ENCODE measurements at regions not wholly inside any gene's neighbourhood (a gene's known extent, or its start where the extent isn't known, plus 50 kb on each side); places are given as distances from the start of the nearest gene placed in this dataset.

DNA sequence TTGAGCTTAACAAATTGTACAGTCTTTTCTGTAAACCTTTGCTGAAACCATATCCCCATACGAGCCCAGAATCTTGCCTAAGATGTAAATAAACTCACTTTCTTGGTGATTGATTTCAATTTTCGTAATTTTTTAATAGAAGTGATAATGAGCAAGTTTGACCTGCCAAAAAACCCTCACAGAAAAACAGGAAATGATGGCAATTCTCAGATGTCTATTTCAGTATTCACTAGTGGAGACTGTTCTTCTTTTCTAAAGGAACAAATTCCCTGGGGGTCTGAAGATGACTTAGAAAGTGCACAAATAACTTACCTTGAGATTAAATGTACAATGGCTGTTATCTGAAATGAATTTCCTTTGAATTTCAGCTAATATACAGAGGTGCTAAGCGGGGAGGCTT is 116.5 kb upstream of the CMC1 start:
- ChIA-PET CTCF (no interaction called here), POLR2A (no interaction called here)
- H3K27me3 Mint-ChIP-seq: no peaks in the 10 kb centered on the region
- H3K4me3 Mint-ChIP-seq: no peak overlapping the region
- no peaks in the 10 kb centered on the region for H3K9me3 Mint-ChIP-seq
- intact Hi-C loops (cut with micrococcal nuclease): no loop called here
- no peak overlapping the region for H3K27ac Mint-ChIP-seq
- no peak for DNase-seq
- H3K4me1 Mint-ChIP-seq (ENCODE audit: low read depth): no peaks in the 10 kb centered on the region
- H3K36me3 Mint-ChIP-seq: no peaks in the 10 kb centered on the region

DNA sequence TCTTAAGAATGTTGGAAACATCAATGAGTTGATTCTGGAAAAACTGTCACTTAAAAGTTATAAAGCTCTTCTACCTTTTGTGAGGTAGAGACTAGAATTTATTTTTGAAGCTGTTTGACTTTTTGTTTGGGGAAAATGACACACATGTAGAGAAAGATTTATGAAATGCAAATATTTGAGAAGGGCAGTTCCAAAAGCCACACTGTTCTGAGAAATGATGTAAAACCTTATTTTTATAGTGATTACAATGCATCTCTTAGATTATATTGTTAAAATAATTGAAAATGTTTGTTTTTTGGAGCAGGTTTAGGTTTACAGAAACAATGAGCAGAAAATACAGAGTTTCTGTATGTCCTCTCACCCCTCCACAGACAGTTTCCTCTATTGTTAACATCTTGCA is 116.1 kb upstream of the CMC1 start:
- intact Hi-C loops (cut with micrococcal nuclease): no loop called here
- POLR2A ChIA-PET: no interaction called here
- Mint-ChIP-seq H3K9me3 (no peaks in the 10 kb centered on the region), H3K27ac (no peak overlapping the region), H3K4me3 (no peak overlapping the region), H3K36me3 (no peaks in the 10 kb centered on the region), H3K27me3 (no peaks in the 10 kb centered on the region), H3K4me1 (ENCODE audit: low read depth) (no peaks in the 10 kb centered on the region)
- DNase-seq: no peak
- CTCF ChIA-PET: no interaction called here

DNA sequence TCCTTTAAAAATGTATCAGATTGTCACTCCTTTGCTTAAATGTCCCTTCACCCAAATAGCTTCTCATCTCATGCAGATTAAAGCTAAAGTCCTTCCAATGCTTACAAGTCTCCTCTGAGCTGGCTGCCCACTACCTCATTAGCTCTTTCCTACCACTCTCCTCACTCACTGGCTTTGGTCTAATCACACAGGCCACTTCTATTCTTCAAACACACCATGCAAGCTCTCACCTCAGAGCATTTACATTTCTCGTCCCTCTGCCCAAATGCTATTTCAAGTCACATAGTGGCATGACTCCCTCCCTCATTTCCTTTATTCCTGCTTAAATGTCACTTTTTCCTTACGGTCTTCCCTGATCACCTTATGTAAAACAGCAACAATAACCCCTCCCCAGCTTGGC is 110.6 kb upstream of the CMC1 start:
- ChIA-PET POLR2A (no interaction called here), CTCF (interaction anchor here (0.6 to 0.8 kb wide), 3 partner anchors 314 to 418 kb away, joined by 3 read pairs; partner anchors contain the start of gene EOMES)
- no peaks in the 10 kb centered on the region for H3K9me3 Mint-ChIP-seq
- H3K27ac Mint-ChIP-seq: no peak overlapping the region
- no peaks in the 10 kb centered on the region for H3K36me3 Mint-ChIP-seq
- no peaks in the 10 kb centered on the region for H3K4me1 Mint-ChIP-seq (ENCODE audit: low read depth)
- H3K27me3 Mint-ChIP-seq: no peaks in the 10 kb centered on the region
- DNase-seq: no peak
- no peak overlapping the region for H3K4me3 Mint-ChIP-seq
- intact Hi-C loops (cut with micrococcal nuclease): no loop called here

DNA sequence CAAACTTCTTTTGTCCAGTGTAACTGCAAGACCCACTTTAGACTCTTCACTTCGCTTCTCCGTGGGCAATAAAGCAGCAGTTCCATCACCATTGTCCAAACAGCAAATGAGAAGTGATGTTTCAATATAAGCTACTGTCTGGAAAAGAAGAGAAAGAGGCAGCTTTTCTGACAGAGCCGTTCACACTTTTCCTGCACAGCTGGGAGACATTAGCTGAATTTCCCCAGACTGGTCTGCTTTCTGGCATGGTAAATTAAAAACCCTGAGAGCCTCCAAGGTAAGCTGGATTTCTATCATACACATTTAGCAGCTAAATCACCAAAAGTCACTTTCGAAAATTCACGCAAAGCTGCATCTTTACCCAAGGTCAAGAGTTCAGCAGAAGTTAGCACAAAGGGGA is 108.5 kb upstream of the CMC1 start:
- Mint-ChIP-seq H3K4me1 (ENCODE audit: low read depth) (no peaks in the 10 kb centered on the region), H3K36me3 (no peaks in the 10 kb centered on the region), H3K9me3 (no peaks in the 10 kb centered on the region), H3K27me3 (no peaks in the 10 kb centered on the region), H3K27ac (no peak overlapping the region), H3K4me3 (no peak overlapping the region)
- DNase-seq: no peak
- ChIA-PET POLR2A (no interaction called here), CTCF (interaction anchor here (0.6 to 1.5 kb wide), 2 partner anchors 62 to 412 kb away, joined by 3 read pairs; partner anchors contain the start of gene EOMES)
- intact Hi-C loops (cut with micrococcal nuclease): no loop called here

DNA sequence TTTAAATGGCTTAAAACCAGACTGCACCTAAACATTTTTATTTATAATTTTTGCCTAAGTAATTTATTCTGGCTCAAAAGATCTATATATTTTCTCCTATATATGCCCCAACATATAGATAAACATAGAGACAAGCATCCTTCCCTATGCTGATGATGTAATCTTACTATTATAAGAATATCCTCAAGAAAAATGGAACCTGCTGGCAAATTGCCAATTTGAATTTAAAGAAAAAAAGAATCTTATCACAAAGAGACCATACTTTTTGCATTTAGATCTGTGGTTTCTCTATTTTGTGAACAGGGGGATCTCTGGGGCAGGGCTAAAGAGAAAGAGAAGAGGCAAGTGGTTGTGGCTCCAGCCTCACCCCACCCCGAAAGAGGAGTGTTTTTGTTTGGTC is 107.2 kb upstream of the CMC1 start:
- DNase-seq: no peak
- intact Hi-C loops (cut with micrococcal nuclease): no loop called here
- ChIA-PET CTCF (interaction anchor here (0.5 to 1.5 kb wide), 3 partner anchors 320 to 1067 kb away, joined by 3 read pairs; partner anchors contain the start of gene EOMES), POLR2A (no interaction called here)
- Mint-ChIP-seq H3K4me1 (ENCODE audit: low read depth) (no peaks in the 10 kb centered on the region), H3K4me3 (no peak overlapping the region), H3K36me3 (no peaks in the 10 kb centered on the region), H3K27me3 (no peaks in the 10 kb centered on the region), H3K27ac (no peak overlapping the region), H3K9me3 (no peaks in the 10 kb centered on the region)

DNA sequence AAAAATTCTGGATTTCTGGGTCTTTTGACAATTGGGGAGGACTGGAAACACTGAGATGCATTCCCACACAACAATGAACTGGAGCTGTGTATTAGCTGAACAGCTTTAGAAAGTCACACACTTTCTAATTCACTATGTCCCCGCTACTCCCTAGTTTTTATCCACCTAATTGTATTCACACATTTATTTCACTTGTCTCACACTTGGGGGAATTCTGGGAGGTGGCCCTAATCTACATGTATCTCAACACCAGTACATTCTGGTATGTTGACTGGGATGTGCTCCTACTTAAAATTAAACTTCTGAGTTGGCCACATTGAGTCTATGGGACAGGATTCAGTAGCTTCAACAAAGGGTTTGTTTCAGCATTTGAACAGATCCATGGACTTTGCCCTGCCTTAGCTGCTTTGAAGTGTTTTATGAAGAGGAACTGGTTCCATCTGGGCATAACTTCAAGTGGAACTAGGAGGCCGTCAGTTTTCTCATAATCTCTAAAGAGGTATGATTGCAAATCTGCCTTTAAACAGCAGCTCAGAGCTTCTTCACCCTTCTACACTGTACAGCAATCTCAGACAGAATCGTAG is 106.5 kb upstream of the CMC1 start:
- Mint-ChIP-seq H3K36me3 (no peaks in the 10 kb centered on the region), H3K27me3 (no peaks in the 10 kb centered on the region), H3K4me3 (no peak overlapping the region), H3K27ac (no peak overlapping the region), H3K9me3 (no peaks in the 10 kb centered on the region), H3K4me1 (ENCODE audit: low read depth) (no peaks in the 10 kb centered on the region)
- CTCF ChIA-PET: interaction anchor here (0.5 kb wide), 1 partner anchor 120 kb away, joined by 4 read pairs; no protein-coding TSS in a partner anchor
- intact Hi-C loops (cut with micrococcal nuclease): no loop called here
- DNase-seq: no peak
- POLR2A ChIA-PET: no interaction called here

DNA sequence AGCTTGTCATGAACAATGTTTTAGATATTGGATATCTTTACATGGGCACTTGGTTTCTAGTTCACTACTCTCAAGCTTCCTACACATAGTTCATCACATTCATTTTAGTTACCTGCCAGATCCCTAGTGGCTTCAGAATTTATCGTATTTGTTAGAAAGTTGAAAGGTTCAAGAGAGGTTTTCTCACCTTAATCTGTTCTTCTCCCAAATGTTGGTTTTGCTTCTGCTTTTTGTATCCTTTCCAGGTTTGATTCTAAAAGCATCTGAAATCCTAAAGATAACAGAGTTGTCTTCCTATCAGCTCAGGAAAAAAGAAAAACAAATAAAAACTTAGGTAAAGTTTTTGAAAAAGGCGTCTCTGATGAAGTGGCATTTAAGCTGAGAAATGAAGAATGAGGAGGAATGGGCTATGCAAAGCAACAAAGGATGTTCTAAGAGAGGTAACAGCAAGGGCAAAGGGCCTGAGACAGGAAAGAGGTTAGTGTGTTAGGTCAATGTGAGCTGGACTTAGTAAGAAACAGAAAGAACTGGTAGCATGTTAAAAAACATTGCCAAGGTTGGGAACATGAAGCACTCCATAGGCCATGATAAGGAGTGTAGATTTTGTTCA is 104.7 kb upstream of the CMC1 start:
- ChIA-PET CTCF (no interaction called here), POLR2A (no interaction called here)
- intact Hi-C loops (cut with micrococcal nuclease): no loop called here
- no peak for DNase-seq
- H3K4me1 Mint-ChIP-seq (ENCODE audit: low read depth): no peaks in the 10 kb centered on the region
- H3K27me3 Mint-ChIP-seq: no peaks in the 10 kb centered on the region
- H3K36me3 Mint-ChIP-seq: no peaks in the 10 kb centered on the region
- no peak overlapping the region for H3K4me3 Mint-ChIP-seq
- H3K9me3 Mint-ChIP-seq: no peaks in the 10 kb centered on the region
- no peak overlapping the region for H3K27ac Mint-ChIP-seq

DNA sequence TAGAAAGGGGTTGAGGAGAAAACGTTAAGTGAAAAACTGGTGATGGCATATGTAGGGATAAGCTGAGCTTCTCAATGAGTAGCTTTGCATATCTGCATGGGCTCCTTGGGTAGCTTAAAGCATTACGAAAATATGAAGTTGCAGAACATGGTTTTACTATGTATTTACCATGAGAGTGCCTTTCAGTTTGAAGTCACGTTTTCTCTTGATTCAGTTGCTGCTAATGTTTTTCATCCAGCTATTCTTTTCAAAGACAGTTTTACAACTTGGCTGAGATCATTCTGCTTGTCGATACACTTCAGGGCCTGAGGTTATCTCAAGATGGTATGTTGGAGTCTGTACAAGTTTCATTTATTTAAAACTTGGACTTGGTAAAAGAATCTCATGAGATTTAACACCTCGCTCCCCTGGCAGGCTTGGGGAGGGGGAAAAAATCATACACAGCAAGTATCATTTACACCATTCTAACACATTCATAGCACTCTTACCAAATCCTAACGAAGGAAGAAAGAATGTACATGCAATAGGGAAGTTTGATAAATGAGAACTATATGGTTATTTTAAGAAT is 103.3 kb upstream of the CMC1 start:
- no peak for DNase-seq
- Mint-ChIP-seq H3K27ac (no peak overlapping the region), H3K4me1 (ENCODE audit: low read depth) (peaks cover 3% of the 10 kb centered on the region), H3K4me3 (no peak overlapping the region), H3K36me3 (no peaks in the 10 kb centered on the region), H3K9me3 (no peaks in the 10 kb centered on the region), H3K27me3 (no peaks in the 10 kb centered on the region)
- ChIA-PET CTCF (no interaction called here), POLR2A (no interaction called here)
- intact Hi-C loops (cut with micrococcal nuclease): no loop called here

DNA sequence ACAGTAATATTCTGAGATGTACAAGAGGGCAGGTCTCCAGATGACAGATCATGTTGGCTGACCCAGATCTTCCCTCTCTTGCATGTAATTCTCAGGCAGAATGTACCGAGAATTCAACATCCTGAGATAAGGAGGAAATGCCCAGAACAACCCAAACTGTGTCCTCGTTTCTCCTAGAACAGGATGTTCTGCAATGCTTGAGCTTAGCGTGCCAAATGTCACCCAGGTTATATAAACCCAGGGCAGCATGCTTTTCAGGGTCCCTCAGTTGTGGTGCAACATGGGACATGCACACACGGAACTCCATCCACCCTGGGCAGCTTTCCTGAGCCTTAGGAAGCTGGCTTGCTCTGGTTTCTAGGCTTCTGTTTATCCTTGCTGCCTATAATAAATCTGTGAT is 102.1 kb upstream of the CMC1 start:
- Mint-ChIP-seq H3K4me1 (ENCODE audit: low read depth) (peaks cover 3% of the 10 kb centered on the region), H3K9me3 (no peaks in the 10 kb centered on the region), H3K4me3 (no peak overlapping the region), H3K27ac (no peak overlapping the region), H3K36me3 (no peaks in the 10 kb centered on the region), H3K27me3 (no peaks in the 10 kb centered on the region)
- POLR2A ChIA-PET: no interaction called here
- intact Hi-C loops (cut with micrococcal nuclease): no loop called here
- DNase-seq: no peak
- CTCF ChIA-PET: no interaction called here

DNA sequence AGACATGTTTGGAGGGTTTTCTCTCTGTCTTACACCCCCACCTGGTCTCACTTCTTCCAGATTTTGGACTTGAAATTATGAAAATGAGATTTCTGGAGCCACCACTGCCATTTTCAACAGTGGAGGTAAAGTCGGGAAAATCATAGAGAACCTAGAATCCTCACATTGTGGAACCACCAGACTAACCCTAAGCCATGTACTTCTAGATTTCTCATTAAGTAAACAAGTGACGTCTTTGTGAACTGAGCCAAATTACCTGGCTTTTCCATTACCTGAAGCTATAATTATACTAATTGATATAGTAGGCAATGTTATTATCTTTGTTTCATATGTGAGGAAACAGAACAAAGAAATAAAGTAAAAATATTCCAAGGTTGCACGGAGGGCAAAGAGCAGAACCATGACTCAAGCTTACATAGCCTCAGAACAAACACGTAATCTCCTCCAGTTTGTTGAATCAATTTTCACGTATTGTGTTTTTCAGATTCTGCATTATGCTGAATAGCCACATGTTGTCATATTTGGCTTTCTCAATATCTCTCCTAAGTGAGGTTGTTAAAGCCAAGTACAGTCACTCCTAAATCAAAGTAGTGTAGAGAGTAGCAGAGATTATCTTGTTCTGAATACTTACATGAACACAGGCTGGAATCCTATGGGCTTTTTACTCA is 101.3 kb upstream of the CMC1 start:
- H3K4me1 Mint-ChIP-seq (ENCODE audit: low read depth): peaks cover 3% of the 10 kb centered on the region
- CTCF ChIA-PET: no interaction called here
- no peaks in the 10 kb centered on the region for H3K36me3 Mint-ChIP-seq
- POLR2A ChIA-PET: no interaction called here
- no peak overlapping the region for H3K4me3 Mint-ChIP-seq
- intact Hi-C loops (cut with micrococcal nuclease): no loop called here
- no peak for DNase-seq
- no peaks in the 10 kb centered on the region for H3K9me3 Mint-ChIP-seq
- H3K27ac Mint-ChIP-seq: no peak overlapping the region
- H3K27me3 Mint-ChIP-seq: no peaks in the 10 kb centered on the region

DNA sequence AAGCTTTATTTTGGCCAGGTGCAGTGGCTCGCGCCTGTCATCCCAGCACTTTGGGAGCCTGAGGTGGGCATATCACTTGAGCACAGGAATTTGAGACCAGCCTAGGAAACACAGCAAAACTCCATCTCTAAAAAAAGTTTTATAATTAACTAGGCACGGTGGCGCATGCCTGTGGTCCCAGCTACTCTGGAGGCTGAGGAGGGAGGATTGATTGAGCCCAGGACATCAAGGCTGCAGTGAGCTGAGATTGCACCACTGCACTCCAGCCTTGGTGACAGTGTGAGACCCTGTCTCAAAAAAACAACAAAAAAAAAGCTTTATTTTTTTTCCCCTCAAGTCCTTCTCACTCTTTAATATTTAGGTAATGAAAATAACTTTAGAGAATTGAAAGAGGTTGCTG is 100.8 kb upstream of the CMC1 start:
- Mint-ChIP-seq H3K9me3 (no peaks in the 10 kb centered on the region), H3K4me3 (no peak overlapping the region), H3K27me3 (no peaks in the 10 kb centered on the region), H3K4me1 (ENCODE audit: low read depth) (peaks cover 3% of the 10 kb centered on the region), H3K27ac (no peak overlapping the region), H3K36me3 (no peaks in the 10 kb centered on the region)
- ChIA-PET POLR2A (no interaction called here), CTCF (no interaction called here)
- intact Hi-C loops (cut with micrococcal nuclease): no loop called here
- no peak for DNase-seq

DNA sequence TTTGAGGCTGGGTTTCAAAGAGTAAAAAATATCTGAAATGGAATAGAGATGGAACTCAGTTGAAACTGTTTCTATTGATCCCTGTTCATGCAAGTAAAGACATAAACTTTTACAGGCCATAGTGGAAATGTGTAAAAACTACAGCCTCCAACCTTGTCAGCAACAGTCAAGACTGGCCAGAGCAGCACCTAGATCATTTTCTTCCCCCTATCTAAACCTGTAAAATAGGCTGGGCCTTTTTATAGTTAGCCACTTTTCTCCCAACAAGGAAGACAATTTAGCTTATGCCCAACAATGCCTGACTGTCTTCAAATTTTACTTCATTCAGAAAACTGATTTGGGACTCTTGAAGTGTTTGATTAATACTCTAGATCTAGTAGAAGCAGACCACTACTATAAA is 91.5 kb upstream of the CMC1 start:
- intact Hi-C loops (cut with micrococcal nuclease): no loop called here
- H3K4me3 Mint-ChIP-seq: no peak overlapping the region
- POLR2A ChIA-PET: no interaction called here

More for the DNA sequence above, 91.5 kb upstream of the CMC1 start:
- peaks cover 9% of the 10 kb centered on the region for H3K4me1 Mint-ChIP-seq (ENCODE audit: low read depth)
- H3K27ac Mint-ChIP-seq: no peak overlapping the region
- H3K27me3 Mint-ChIP-seq: no peaks in the 10 kb centered on the region
- DNase-seq: no peak
- peaks cover 4% of the 10 kb centered on the region for H3K9me3 Mint-ChIP-seq
- H3K36me3 Mint-ChIP-seq: peaks cover 3% of the 10 kb centered on the region
- CTCF ChIA-PET: no interaction called here
